Ecto neural progenitor cell (in vitro differentiated cells): ENCODE measurements at regions not wholly inside any gene's neighbourhood (a gene's known extent, or its start where the extent isn't known, plus 50 kb on each side); places are given as distances from the start of the nearest gene placed in this dataset.

ENCODE experiments used
- DNase-seq: peaks from one replicate; pipeline ENCODE4 v3.0.0-alpha.2; 2018; ENCODE audit warnings: low spot score

GRCh38 chr16:65667011-65667578 lies 545.2 kb upstream of the CDH11 start:
- DNase-seq: no peak

- no peak for DNase-seq
These were observed 544.5 kb upstream of the CDH11 start for GRCh38 chr16:65666132-65666941.

- DNase-seq: no peak
These were observed 543.7 kb upstream of the CDH11 start for GRCh38 chr16:65665586-65665985.

- DNase-seq: no peak
These were observed 541.9 kb upstream of the CDH11 start for GRCh38 chr16:65663774-65664173.

GRCh38 chr16:65662256-65662655 lies 540.4 kb upstream of the CDH11 start:
- DNase-seq: no peak

- DNase-seq: no peak
These were observed 539.7 kb upstream of the CDH11 start for GRCh38 chr16:65661558-65661957.

GRCh38 chr16:65660390-65660789 lies 538.5 kb upstream of the CDH11 start:
- DNase-seq: no peak

- DNase-seq: no peak
These were observed 537.9 kb upstream of the CDH11 start for GRCh38 chr16:65659758-65660157.

- no peak for DNase-seq
These were observed 536.9 kb upstream of the CDH11 start for GRCh38 chr16:65658787-65659220.

- DNase-seq: no peak
These were observed 536.5 kb upstream of the CDH11 start for GRCh38 chr16:65658349-65658748.

GRCh38 chr16:65657556-65657955 lies 535.7 kb upstream of the CDH11 start:
- DNase-seq: no peak

- no peak for DNase-seq
These were observed 535.2 kb upstream of the CDH11 start for GRCh38 chr16:65657071-65657494.

GRCh38 chr16:65655802-65656201 lies 533.9 kb upstream of the CDH11 start:
- DNase-seq: no peak

- no peak for DNase-seq
These were observed 526.2 kb upstream of the CDH11 start for GRCh38 chr16:65648101-65648500.

GRCh38 chr16:65644821-65645220 lies 523.0 kb upstream of the CDH11 start:
- no peak for DNase-seq

- DNase-seq: no peak
These were observed 520.0 kb upstream of the CDH11 start for GRCh38 chr16:65641762-65642289.

GRCh38 chr16:65641049-65641761 lies 519.3 kb upstream of the CDH11 start:
- no peak for DNase-seq

GRCh38 chr16:65634833-65635232 lies 513.0 kb upstream of the CDH11 start:
- DNase-seq: no peak

- DNase-seq: no peak
These were observed 512.4 kb upstream of the CDH11 start for GRCh38 chr16:65634291-65634690.

GRCh38 chr16:65624666-65625065 lies 502.8 kb upstream of the CDH11 start:
- no peak for DNase-seq

- DNase-seq: no peak
These were observed 502.4 kb upstream of the CDH11 start for GRCh38 chr16:65624229-65624628.

GRCh38 chr16:65622871-65623270 lies 501.0 kb upstream of the CDH11 start:
- DNase-seq: no peak

GRCh38 chr16:65622151-65622550 lies 500.3 kb upstream of the CDH11 start:
- no peak for DNase-seq
